HL-60 (cell line): ENCODE measurements at regions not wholly inside any gene's neighbourhood (a gene's known extent, or its start where the extent isn't known, plus 50 kb on each side); places are given as distances from the start of the nearest gene placed in this dataset.

ENCODE experiments used
- DNase-seq, 2 experiments: peaks; one replicate each; pipeline ENCODE4 v3.0.0-alpha.2; 2010 to 2020; ENCODE audit warnings: low read depth in 1 of 2, low spot score in 1 of 2
- H3K27ac ChIP-seq: fragments of 250-450 bp; sonication (Bioruptor Pico); replicated peaks from 2 replicates; pipeline ENCODE4 v1.5.1; 2020; ENCODE audit warnings: mild to moderate bottlenecking, moderate library complexity
- H3K27me3 ChIP-seq: fragments of 250-450 bp; sonication (Bioruptor Pico); 2 replicates; pipeline ENCODE4 v1.5.1; 2021; ENCODE audit warnings: mild to moderate bottlenecking, moderate library complexity; ENCODE audit not compliant: insufficient read depth, poor library complexity, severe bottlenecking
- H3K4me3 ChIP-seq: replicated peaks from 2 replicates; pipeline ENCODE4 v1.5.1; 2011; ENCODE audit warnings: mild to moderate bottlenecking, control low read depth, low read length; ENCODE audit not compliant: insufficient read depth
- GABPA ChIP-seq: IDR thresholded peaks from 2 replicates; pipeline ENCODE4 v1.6.1; 2012; ENCODE audit warnings: low read depth
- POLR2AphosphoS5 ChIP-seq: IDR thresholded peaks from 2 replicates; pipeline ENCODE4 v1.6.1; 2012; ENCODE audit warnings: low read depth
- REST ChIP-seq: IDR thresholded peaks from 2 replicates; pipeline ENCODE4 v1.6.1; 2012; ENCODE audit warnings: low read depth; ENCODE audit not compliant: insufficient replicate concordance
- SPI1 ChIP-seq: IDR thresholded peaks from 2 replicates; pipeline ENCODE4 v1.6.1; 2012; ENCODE audit warnings: low read depth, mild to moderate bottlenecking, borderline replicate concordance
- TF ChIP-seq, protein P1 (sequence below): IDR thresholded peaks from one replicate; pipeline ENCODE4 v1.5.1; 2011; ENCODE audit warnings: low read length, control low read depth, inconsistent platforms; ENCODE audit not compliant: insufficient read depth

DNA sequence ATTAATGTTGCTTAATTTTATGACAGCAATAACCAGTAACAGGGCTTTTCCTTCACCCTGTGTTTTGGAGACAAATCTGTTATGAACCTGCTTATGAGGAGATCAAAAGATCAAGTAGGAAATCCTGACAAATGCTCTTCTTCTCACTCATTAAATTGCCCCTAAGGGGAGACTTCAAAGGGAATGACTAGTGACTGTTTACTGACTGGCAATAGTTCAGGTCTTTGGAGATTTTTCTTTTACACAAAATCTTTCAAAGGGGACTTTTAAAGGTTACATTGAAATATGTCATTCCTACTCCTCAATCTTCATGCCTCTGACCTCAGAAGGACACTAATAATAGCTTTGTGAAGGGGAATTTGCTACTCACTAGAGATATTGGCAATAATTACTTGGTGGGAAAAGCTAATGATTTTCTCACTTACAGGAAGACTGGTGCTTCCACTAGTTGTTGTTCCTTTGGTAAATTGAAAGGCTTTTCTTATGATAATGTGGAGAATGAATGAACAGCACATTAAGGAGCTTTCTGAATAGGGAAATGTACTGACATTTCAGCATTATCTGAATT, 292.9 kb upstream of the CA10 start:
- H3K27me3 ChIP-seq: no peaks in the 10 kb centered on the region
- TF ChIP-seq REST (no peak), SPI1 (no peak), POLR2AphosphoS5 (no peak), GABPA (no peak)
- TF ChIP-seq, protein P1, sequence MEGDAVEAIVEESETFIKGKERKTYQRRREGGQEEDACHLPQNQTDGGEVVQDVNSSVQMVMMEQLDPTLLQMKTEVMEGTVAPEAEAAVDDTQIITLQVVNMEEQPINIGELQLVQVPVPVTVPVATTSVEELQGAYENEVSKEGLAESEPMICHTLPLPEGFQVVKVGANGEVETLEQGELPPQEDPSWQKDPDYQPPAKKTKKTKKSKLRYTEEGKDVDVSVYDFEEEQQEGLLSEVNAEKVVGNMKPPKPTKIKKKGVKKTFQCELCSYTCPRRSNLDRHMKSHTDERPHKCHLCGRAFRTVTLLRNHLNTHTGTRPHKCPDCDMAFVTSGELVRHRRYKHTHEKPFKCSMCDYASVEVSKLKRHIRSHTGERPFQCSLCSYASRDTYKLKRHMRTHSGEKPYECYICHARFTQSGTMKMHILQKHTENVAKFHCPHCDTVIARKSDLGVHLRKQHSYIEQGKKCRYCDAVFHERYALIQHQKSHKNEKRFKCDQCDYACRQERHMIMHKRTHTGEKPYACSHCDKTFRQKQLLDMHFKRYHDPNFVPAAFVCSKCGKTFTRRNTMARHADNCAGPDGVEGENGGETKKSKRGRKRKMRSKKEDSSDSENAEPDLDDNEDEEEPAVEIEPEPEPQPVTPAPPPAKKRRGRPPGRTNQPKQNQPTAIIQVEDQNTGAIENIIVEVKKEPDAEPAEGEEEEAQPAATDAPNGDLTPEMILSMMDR: no peak
- no peak overlapping the region for H3K27ac ChIP-seq
- DNase-seq: no peak
- H3K4me3 ChIP-seq: no peak overlapping the region

- TF ChIP-seq REST: no peak
- TF ChIP-seq, protein P1: no peak
- Histone ChIP-seq H3K27me3 (no peaks in the 10 kb centered on the region), H3K27ac (no peak overlapping the region), H3K4me3 (no peak overlapping the region)
- DNase-seq: no peak
These were observed 283.8 kb upstream of the CA10 start for GRCh38 chr17:52442350-52442749.

- H3K27ac ChIP-seq: no peak overlapping the region
- no peak for TF ChIP-seq POLR2AphosphoS5
- no peak for TF ChIP-seq SPI1
- no peak for TF ChIP-seq REST
- no peak for TF ChIP-seq GABPA
- TF ChIP-seq, protein P1: no peak
These were observed 262.1 kb upstream of the CA10 start for GRCh38 chr17:52420555-52421078.

More at GRCh38 chr17:52420555-52421078, 262.1 kb upstream of the CA10 start:
- Histone ChIP-seq H3K4me3 (no peak overlapping the region), H3K27me3 (no peaks in the 10 kb centered on the region)
- no peak for DNase-seq
